Tibial nerve (tissue), 4 donors: ENCODE measurements at regions not wholly inside any gene's neighbourhood (a gene's known extent, or its start where the extent isn't known, plus 50 kb on each side); places are given as distances from the start of the nearest gene placed in this dataset.
"Not testable (repeated sequence)": the region's sequence is repeated elsewhere in the genome, so short reads cannot be mapped to it uniquely, and the experiment has no call there.

Source experiments
- DNase-seq, 2 donors: peaks; one replicate each; pipeline ENCODE4 v3.0.0-alpha.2; 2019; ENCODE audit warnings: low spot score in 2 of 2
- H3K27ac ChIP-seq, 4 donors: fragments of 200-600 bp; sonication (generic) in 3 of 4; one replicate each; pipeline ENCODE4 v1.5.1; 2017 to 2019; ENCODE audit warnings: mild to moderate bottlenecking in 1 of 4
- H3K27me3 ChIP-seq, 2 donors: fragments of 200-600 bp; sonication (generic) in 1 of 2; one replicate each; pipeline versions ENCODE4 v1.5.1 to v1.6.0; 2017 to 2019
- H3K36me3 ChIP-seq, 3 donors: fragments of 200-600 bp; sonication (generic); one replicate each; pipeline ENCODE4 v1.5.1; 2018 to 2019
- H3K4me1 ChIP-seq, 4 donors: fragments of 200-600 bp; sonication (generic) in 3 of 4; one replicate each; pipeline ENCODE4 v1.5.1; 2017 to 2019
- H3K4me3 ChIP-seq, 4 donors: fragments of 200-600 bp; sonication (generic) in 3 of 4; one replicate each; pipeline ENCODE4 v1.5.1; 2017 to 2019; ENCODE audit warnings: mild to moderate bottlenecking in 1 of 4, moderate library complexity in 1 of 4
- H3K9me3 ChIP-seq, 4 donors: fragments of 200-600 bp; sonication (generic) in 3 of 4; one replicate each; pipeline ENCODE4 v1.5.1; 2017 to 2019
- EP300 ChIP-seq, 2 donors: sonication (generic); formaldehyde crosslinking; IDR thresholded peaks; one replicate each; pipeline ENCODE4 v1.6.1; 2017; ENCODE audit warnings: antibody characterized with exemption in 2 of 2, mild to moderate bottlenecking in 1 of 2
- POLR2A ChIP-seq, 2 donors: fragments of 450-650 bp; IDR thresholded peaks; one replicate each; pipeline ENCODE4 v1.6.1; 2017; ENCODE audit warnings: antibody characterized with exemption in 2 of 2, mild to moderate bottlenecking in 2 of 2, moderate library complexity in 2 of 2
- WGBS, 2 donors: methylation state at CpG; one replicate each; pipeline ENCODE4 v1.1.5; 2018; 5-methylcytosine and 5-hydroxymethylcytosine counted together
- TF ChIP-seq, protein P1 (sequence below), 5 experiments: fragments of 200-600 bp in 3 of 5; fragments of 450-650 bp in 2 of 5; sonication (generic) in 3 of 5; IDR thresholded peaks; one replicate each; pipeline ENCODE4 v1.5.1; 2016 to 2019; ENCODE audit warnings: antibody characterized with exemption in 5 of 5, mild to moderate bottlenecking in 3 of 5, moderate library complexity in 2 of 5

DNA sequence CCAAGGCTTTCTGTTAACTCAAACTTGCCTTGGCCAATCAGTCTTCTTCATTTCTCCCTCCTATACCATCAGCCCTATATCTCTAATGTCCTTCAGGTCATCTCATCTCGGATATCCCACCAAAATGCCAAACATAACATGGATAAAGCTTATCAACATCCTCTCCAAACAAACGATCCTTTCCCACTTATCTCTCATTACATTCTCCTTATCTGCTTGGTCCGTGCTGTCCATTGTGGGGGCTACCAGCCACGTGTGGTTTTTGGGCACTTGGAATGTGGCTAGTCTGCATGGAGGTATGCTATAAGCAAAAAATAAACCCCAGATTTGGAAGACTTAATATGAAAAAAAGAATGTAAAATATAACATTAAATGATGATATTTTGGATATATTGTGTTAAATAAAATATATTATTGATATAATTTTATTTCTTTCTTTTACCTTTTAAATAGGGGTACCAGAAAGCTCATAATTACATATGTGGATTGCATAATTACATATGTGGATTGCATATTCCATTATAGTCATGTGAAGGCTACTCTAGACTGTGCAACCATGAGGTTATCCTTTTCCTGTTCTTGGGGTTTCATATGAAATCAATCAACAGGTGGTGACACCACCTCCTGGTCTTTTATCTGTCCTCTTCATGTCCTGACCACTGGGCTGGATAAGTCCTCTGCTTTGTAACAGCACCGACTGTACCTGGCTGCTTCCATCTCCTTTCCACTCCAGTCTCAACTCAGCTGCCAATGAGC, 123.0 kb downstream of the CD83 start:
- WGBS, 2 donors = 87 to 90% methylated on average over 5 of the region's 5 CpGs
- H3K27ac ChIP-seq = no peak overlapping the region
- no peak overlapping the region for H3K4me3 ChIP-seq
- no peaks in the 10 kb centered on the region for H3K36me3 ChIP-seq
- no peak for DNase-seq
- no peaks in the 10 kb centered on the region for H3K9me3 ChIP-seq
- no peak for TF ChIP-seq POLR2A (IDR thresholded peaks at IDR 0.05)
- TF ChIP-seq EP300 (IDR thresholded peaks at IDR 0.05) = no peak
- TF ChIP-seq, protein P1, sequence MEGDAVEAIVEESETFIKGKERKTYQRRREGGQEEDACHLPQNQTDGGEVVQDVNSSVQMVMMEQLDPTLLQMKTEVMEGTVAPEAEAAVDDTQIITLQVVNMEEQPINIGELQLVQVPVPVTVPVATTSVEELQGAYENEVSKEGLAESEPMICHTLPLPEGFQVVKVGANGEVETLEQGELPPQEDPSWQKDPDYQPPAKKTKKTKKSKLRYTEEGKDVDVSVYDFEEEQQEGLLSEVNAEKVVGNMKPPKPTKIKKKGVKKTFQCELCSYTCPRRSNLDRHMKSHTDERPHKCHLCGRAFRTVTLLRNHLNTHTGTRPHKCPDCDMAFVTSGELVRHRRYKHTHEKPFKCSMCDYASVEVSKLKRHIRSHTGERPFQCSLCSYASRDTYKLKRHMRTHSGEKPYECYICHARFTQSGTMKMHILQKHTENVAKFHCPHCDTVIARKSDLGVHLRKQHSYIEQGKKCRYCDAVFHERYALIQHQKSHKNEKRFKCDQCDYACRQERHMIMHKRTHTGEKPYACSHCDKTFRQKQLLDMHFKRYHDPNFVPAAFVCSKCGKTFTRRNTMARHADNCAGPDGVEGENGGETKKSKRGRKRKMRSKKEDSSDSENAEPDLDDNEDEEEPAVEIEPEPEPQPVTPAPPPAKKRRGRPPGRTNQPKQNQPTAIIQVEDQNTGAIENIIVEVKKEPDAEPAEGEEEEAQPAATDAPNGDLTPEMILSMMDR (IDR thresholded peaks at IDR 0.05) = no peak
- H3K27me3 ChIP-seq = no peaks in the 10 kb centered on the region
- peaks cover 0 to 4% (median 0%) of the 10 kb centered on the region in 4 donors for H3K4me1 ChIP-seq

DNA sequence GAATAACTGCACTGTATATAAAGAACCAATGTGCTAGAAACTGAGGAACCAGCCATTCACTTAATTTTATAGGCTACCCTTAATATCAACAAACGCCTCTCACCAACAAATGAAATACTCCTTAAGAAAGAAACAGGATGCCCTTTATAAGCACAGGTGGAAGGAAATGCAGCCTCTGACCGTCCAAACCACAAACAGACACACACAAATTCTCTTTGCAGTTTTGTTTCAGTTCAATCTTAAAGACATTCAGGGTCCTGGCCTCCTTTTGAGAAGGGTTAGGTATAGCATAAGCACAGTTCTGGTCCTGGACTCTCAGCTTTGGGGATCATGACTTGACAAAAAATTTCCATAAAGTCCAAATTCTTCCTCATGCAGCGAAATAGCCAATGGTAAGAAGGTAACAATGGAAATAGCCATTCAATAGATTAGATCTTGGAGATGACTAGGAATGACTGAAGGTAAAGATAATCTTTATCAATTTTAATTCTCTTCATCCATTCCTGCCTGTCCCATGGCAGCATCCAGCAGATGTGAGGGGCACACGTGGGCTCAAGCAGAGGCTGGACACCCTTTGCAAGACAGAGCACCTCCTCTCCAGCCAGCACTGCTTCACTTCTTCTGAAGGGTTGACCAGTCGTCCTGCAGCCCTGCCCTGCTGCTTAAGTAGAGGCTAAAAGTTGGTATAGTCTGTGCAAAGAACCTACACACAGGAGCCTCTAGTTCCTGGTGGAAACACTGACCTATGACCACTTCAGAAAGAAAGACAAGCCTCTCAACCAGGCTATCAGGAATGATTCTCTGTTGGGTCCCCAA, 123.9 kb downstream of the CD83 start:
- DNase-seq = no peak

GRCh38 chr6:14242912-14243311, 125.3 kb downstream of the CD83 start:
- 88 to 96% methylated on average over 2 of the region's 2 CpGs for WGBS, 2 donors
- H3K27me3 ChIP-seq, H3K9me3 ChIP-seq, DNase-seq, H3K4me1 ChIP-seq, H3K27ac ChIP-seq, H3K4me3 ChIP-seq, H3K36me3 ChIP-seq: not testable (repeated sequence)

More for the DNA sequence above, 123.9 kb downstream of the CD83 start:
- 79 to 83% methylated on average over 5 of the region's 5 CpGs for WGBS, 2 donors
- Histone ChIP-seq H3K27me3 (no peaks in the 10 kb centered on the region), H3K27ac (no peak overlapping the region), H3K4me3 (no peak overlapping the region), H3K4me1 (no peaks in the 10 kb centered on the region), H3K9me3 (no peaks in the 10 kb centered on the region), H3K36me3 (no peaks in the 10 kb centered on the region)
- TF ChIP-seq POLR2A (IDR thresholded peaks at IDR 0.05) (no peak), EP300 (IDR thresholded peaks at IDR 0.05) (no peak)
- TF ChIP-seq, protein P1 (IDR thresholded peaks at IDR 0.05) = no peak

- no peak for TF ChIP-seq POLR2A (IDR thresholded peaks at IDR 0.05)
- TF ChIP-seq EP300 (IDR thresholded peaks at IDR 0.05) = no peak
- TF ChIP-seq, protein P1 (IDR thresholded peaks at IDR 0.05) = no peak
- 79% methylated on average over 5 of the region's 5 CpGs for WGBS, 2 donors
- no peak overlapping the region for H3K27ac ChIP-seq
- no peaks in the 10 kb centered on the region for H3K27me3 ChIP-seq
- no peak for DNase-seq
- no peaks in the 10 kb centered on the region for H3K36me3 ChIP-seq
- no peaks in the 10 kb centered on the region for H3K4me1 ChIP-seq
- no peaks in the 10 kb centered on the region for H3K9me3 ChIP-seq
- H3K4me3 ChIP-seq = no peak overlapping the region
Measured at GRCh38 chr6:14243597-14243996, 126.0 kb downstream of the CD83 start.

- Histone ChIP-seq H3K36me3 (no peaks in the 10 kb centered on the region), H3K4me1 (no peaks in the 10 kb centered on the region), H3K9me3 (no peaks in the 10 kb centered on the region), H3K27ac (no peak overlapping the region), H3K4me3 (no peak overlapping the region), H3K27me3 (no peaks in the 10 kb centered on the region)
- DNase-seq = no peak
- 93 to 95% methylated on average over 3 of the region's 3 CpGs for WGBS, 2 donors
- TF ChIP-seq EP300 (IDR thresholded peaks at IDR 0.05) = no peak
Measured at GRCh38 chr6:14246876-14247275, 129.3 kb downstream of the CD83 start.

GRCh38 chr6:14250573-14250972, 133.0 kb downstream of the CD83 start:
- Histone ChIP-seq H3K27ac (no peak overlapping the region), H3K4me3 (no peak overlapping the region), H3K36me3 (no peaks in the 10 kb centered on the region), H3K4me1 (no peaks in the 10 kb centered on the region), H3K27me3 (no peaks in the 10 kb centered on the region), H3K9me3 (no peaks in the 10 kb centered on the region)
- DNase-seq = no peak
- TF ChIP-seq, protein P1 (IDR thresholded peaks at IDR 0.05) = no peak
- TF ChIP-seq POLR2A (IDR thresholded peaks at IDR 0.05) = no peak
- no peak for TF ChIP-seq EP300 (IDR thresholded peaks at IDR 0.05)
- 93 to 97% methylated on average over 4 of the region's 4 CpGs for WGBS, 2 donors
